ENCODE measurements at regions not wholly inside any gene's neighbourhood (a gene's known extent, or its start where the extent isn't known, plus 50 kb on each side); places are given as distances from the start of the nearest gene placed in this dataset.
A peak's percentile ranks its signal among the peaks of the same experiment; 100 is the strongest.

DNA sequence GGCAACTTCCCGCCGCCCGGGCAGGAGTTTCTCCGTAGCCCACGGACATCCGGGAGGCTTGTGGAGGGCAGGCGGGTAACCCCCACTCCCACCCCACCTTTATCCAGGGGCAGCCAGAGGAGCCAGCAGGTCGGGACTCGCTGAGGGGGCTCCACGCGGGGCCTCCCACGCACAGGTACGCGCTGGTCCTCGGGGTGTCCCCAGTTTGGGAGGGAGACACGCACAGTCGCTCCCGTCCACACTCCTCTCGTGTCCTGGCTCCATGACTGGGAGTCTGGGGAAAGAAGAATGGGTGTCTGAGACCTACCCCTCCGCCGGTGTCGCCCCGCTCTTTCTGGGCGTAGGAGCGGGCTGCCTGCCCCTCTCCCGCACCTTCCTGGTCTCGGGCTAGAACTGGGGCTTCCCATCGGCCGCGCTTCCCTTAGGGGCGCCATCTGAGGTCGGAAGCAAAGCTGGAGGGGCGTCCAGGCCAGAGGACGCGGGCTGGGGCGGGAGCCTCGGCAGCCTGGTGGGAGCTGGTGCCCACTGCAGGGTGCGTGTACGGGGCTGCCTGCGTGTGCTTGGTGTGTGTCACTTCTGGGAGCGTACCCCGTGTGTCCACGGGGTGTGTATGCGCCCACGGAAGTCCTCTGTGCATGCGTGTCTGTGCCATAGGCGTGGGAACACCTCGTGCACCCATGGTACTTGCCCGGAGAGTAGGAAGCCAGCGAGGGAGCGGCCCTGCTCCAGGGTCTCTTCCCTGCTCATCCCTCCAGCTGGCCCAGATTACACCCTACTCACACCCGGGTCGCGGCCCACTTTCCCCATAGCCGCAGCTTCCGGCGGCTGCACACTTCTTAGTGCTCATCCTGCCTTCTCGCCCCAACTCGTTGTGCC is 73.0 kb upstream of the LEP start:
- DNase-seq, result peak; percentile 69

DNA sequence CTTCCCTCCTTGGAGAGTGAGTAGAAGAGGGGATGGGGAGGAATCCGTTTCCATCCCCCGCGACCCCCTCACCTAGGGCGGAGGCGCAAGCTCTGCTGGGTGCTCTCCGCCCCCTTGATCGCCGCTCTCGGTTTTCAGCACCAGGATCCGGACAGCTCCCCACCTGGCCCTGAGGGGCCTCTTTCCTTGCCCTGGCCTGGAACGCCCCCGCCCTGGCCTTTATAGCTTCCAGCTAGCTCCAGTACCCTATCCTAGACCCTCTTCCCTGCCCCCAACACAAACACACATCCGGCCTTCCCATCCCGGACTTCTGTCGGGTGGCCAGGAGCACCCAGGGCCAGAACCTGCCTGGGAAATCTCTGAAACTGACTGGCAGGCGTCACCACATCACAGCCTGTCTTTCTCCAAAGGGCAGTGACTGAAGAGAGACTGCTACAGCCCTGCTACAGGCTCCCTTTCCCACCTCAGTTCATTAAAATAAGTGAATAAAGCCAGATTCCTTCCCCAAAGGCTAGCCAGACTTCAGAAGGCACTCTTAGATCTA is 72.3 kb upstream of the LEP start:
- DNase-seq, result no peak

DNA sequence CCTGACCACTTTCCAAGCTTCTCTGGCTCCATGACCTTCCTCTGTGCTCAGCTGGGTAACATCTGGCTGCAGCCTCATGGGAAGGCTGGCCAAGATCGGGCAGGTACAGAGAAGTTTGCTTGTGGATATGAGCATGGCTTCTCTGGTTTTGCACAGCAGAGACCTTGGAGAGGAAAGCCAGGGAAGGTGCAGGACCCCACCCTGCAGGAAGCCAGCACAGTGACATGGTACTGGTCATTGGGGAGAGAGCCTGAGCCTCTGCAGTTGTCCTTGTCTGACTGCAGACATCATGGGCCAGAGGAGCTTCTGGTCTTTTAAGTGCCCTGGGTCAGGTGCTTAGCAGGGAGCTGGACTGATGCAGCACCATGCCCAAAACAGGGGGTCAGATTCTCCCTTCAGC is 70.6 kb upstream of the LEP start:
- DNase-seq, result no peak

DNA sequence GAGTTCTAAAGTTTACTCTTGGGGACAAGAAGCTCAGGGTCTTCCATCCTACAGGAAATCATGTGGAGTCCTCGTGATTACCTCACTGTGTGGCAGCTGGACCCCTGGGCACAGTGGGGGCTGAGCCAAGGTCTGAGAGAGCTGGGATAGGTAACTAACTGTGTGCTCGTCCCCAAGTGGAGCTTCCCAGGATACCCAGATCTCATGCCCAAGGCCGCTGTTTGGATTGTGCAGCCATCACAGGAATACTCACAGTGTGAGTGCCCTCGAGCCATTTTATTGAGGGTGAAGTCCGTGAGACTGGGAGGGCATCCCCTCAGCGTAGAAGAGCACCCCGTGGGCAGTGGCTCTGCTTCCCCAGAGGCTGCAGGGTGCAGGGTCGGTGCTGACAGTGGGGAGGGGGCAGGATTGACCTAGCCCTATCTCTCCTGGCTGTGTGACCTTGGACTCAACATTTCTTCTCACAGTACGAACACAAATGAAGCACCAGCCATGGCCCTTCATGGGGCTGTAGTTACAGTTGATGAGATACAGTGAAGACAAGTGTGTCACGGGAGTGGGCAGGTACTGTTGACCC is 69.6 kb upstream of the LEP start:
- no peak for DNase-seq

DNA sequence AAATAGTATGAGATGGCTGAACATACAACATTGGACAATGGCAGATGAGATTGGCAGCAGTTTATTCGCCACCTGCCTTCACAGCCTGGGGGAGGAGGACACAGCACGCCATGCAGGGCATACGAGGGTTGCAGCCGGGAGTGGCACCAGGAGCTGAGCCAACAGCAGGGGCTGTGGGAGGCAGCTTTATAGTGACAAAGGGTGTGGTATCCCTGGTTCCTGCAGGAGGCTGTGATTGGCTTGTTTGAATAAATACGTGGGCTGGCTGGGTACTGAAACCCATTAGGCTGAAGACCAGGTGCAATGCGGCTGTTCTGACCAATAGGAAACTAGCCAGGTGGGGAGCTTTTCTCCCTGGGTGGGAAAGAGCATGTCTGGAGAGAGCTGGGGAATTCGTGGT is 68.9 kb upstream of the LEP start:
- no peak for DNase-seq

DNA sequence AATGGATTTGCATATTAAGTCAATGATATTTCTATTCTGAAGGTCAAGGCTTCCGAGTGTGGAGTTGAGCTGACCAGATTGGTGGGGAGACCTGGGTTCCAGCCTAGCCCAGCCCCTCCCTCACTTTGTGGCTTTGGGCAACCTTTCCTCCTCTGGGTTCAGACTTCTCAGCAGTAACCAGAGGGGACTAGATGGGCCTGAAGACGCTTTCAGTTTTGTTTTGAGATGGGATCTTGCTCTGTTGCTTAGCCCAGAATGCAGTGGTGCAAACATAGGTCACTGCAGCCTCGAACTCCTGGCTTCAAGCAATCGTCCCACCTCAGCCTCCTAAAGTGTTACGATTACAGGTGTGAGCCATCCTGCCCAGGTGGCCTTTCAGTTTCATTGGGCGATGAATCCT is 68.1 kb upstream of the LEP start:
- no peak for DNase-seq

DNA sequence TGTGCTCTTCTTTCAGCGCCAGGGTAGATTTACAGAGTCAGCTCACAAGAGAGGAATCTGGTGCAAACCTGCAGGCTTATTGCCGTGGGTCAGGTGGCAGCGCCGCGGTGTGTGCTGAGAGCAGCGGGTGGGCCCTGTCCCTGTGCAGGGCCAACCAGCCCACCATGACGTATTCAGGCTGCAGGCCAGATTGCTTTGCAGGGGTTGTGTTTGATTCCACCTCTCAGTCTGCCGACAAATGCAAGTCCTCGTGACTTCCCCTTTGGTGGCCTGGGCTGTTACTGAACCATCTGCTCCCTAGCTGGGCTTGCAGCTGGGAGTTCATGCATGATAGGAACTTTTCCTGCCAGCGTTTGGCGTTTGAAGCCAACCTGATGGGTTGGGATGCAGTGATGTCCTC is 66.7 kb upstream of the LEP start:
- no peak for DNase-seq

DNA sequence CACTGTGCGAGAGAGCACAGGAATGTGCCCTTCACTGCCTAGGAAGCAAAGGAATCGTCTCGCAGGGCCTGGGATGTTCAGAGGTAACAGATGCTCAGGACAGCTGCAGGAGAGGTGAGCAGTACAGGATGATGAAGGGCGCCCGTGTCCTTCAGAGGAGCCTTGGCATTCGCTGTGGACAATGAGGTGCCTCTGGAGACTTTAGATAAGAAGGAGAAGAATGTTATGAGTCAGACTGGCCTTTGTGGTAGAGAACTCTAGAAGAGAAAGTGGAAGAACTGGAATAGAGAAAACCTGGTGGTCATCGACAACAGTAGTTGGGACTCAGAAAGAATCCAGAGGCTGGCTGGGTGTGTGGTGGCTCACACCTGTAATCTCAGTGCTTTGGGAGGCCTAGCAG is 64.4 kb upstream of the LEP start:
- DNase-seq, result no peak

DNA sequence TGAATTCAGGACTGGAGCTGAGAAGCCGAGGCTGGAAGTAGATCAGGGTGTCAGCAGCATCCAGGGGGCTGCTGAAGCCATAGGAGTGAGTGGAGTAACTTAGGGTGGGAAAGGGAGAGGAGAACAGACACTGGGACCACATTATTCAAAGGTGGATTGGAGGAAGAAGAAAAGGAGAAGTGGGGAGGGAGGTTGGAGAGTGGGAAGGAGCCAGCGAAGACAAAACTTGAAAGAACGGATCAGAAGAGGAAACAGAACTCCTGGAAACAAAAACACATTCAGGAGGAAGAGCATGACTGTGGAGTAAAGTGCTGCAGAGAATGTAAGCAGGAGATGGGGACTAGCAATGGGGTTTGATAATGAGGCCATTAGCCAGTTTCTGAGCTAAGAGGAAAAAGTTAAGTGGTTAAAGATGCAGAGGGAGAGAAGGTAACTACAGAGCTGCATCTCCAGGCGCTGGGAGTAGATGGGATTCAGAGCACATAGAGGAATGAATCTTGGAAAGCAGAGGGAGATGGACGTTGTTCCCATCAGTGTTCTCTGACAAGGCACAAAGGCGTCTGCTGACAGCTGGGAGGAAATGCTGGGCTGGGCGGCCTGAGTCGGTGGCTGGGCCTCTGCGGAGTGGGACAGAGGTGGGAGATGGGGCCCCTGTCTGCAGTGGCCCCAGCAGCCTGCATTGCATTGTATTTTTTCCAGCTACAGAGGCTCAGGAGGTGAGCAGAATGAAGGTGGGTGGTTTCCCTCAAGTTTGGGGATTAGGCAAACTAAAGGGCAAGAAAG is 63.1 kb upstream of the LEP start:
- DNase-seq, result no peak

DNA sequence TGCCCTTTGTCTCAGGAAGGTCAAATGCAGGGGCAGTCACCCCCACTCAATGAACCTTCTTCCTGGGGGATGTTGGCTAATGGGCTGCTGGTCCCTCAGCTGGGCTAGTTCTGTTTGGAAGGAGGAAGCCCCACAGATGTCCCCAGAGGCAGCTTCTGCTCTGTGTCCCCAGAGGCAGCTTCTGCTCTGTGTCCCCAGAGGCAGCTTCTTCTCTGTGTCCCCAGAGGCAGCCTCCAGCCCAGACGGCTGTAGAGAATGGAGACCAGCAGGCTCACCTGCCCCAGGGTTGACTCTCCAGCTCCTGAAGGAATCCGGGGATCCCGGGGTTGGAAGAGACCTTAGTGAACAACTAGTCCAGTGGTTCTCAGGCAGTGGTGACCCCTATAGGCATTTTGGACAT is 62.5 kb upstream of the LEP start:
- no peak for DNase-seq

DNA sequence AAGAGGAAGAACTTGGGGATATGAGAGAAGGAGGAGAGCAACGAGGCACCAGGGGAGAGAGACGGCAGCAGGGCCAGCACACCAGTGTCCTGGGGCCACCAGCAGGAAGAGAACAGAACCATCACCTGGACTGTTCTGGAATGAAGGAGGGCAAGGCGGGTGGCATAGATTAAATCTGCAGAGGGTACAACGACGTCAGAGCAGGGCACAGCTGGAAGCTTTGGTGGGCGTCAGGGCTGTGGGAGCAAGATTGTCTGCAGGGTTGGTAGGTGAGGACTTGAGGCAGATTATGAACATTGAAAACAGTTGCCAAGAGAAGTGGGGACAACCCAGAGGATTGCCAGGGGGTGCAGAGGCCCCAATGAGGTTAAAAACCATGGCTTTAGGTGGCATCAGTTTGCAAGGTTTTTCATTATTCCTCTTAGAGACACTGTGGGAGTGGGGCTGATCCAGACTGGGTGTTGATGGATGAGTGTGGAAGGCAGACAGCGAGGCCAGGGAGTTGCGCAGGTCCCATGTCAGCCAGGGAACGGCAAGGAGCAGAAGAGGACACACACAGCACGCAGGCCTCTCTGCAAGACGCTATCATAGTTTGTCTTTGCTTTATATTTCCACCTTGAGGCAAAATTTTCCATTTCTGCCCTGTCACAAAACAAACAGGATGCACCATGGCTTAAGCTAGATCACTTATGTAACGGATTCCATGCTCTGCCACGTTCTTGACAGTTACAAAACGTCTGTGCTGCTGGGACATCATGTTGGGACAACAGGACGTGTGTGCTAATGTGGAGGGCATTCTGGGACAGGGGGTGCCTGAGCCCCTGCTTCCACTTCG is 52.5 kb upstream of the LEP start:
- DNase-seq, result no peak

DNA sequence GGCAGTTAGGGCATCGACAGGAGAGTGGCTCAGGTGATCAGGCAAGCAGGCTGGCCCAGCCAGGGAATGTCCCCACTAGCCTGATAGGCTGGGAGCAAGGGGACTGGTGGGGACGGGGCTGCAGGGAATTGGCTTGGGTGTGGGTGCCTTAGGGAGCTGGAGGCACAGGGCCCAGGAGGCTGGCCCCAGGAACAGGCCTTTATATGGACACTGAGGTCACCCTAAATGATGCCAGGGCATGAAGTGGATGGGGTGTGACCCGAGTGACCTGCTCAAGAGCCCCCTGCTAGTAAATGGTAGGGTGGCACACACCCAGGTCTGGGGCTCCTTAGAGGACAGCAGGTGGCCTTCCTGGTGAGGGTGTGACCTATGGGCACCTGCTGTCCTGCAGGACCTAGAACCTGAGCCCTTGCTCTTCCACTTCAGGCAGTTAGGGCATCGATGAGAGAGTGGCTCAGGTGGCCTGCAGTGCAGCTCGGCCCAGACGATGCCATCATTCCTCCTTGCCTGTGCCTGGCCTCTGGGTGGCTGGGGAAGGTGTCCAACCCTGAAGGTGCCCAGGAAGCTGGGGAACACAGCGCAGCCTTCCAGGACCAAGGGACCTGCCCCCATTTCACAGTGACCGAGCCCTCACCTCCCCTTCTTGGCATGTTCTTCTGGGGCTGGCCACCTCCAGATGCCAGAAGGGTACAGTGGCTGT is 51.7 kb upstream of the LEP start:
- no peak for DNase-seq

DNA sequence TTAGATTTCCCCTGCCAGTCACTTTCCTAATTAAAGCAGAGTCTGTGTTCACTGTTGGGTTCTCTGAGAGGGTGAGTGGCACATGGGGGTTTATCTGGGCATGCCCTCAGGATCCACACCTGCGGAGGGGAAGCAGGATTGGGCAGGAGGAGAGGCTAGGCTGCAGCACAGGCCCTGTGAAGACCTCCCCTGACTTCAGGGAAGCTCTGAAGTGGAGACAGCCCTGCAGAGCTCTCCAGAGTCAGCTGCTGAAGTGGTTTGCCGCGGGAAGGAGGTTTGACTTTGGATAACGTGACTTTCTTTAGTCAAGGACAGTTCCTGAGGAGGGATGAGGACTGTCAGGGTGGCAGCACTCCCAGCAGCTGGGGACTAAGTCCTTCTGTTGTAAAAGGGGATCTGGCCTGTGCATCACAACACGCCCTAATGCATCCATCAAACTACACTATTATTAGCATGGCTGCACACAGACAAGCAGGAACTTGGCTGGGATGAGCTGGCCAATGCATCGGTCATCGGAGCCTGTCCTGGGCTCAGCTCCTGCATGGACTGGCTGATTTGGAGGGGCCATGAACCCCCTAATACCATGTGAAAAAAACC is 50.9 kb upstream of the LEP start:
- no peak for DNase-seq

DNA sequence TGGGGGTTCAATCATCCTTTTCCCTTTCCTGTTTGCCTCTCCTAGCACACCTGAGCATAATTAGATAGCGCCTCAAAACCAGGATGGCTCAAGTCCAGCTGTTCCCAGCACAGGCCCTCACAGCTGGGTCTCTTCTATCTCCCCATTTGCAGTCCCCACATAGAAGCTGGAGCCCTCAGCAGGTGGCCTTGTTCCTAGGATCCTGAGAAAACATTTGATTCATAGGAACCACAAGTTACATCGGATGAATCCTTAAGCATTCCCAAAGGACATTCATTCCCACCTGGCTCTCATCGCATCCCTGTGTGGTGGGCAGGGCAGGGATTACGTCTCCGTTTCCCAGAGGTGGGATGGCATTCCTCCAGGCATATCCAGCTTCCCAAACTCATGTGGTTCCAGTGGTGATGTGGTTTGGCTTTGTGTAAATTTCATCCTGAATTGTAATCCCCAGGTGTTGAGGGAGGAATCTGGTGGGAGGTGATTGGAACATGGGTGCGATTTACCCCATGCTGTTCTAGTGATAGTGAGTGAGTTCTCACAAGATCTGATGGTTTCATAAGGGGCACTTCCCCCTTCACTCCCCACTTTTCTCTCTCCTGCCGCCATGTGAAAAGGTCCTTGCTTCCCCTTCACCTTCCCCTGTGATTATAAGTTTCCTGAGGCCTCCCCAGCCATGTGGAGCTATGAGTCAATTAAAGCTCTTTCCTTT is 49.8 kb upstream of the LEP start:
- DNase-seq, result no peak

Data from right kidney (tissue), 1 donor.